T-helper 1 cell treated with Interleukin-12 subunit alpha and Interleukin-12 subunit beta and Interleukin-4 antibody, amounts not matched to agents 30 μg/mL and 1 μg/mL, for 36 hours (primary cell): ENCODE measurements at regions not wholly inside any gene's neighbourhood (a gene's known extent, or its start where the extent isn't known, plus 50 kb on each side); places are given as distances from the start of the nearest gene placed in this dataset.
"Not testable (repeated sequence)": the region's sequence is repeated elsewhere in the genome, so short reads cannot be mapped to it uniquely, and the experiment has no call there.

Experiments
- H3K27ac Mint-ChIP-seq: one replicate; pipeline ENCODE4 v1.8.0; 2021; ENCODE audit warnings: mild to moderate bottlenecking, mixed read lengths
- H3K27me3 Mint-ChIP-seq: one replicate; pipeline ENCODE4 v1.8.0; 2021; ENCODE audit warnings: low read depth, mixed read lengths
- H3K36me3 Mint-ChIP-seq: one replicate; pipeline ENCODE4 v1.8.0; 2021; ENCODE audit warnings: low read depth, mixed read lengths
- H3K4me1 Mint-ChIP-seq: one replicate; pipeline ENCODE4 v1.8.0; 2021; ENCODE audit warnings: low read depth, mixed read lengths
- H3K4me3 Mint-ChIP-seq: one replicate; pipeline ENCODE4 v1.8.0; 2021; ENCODE audit warnings: mild to moderate bottlenecking, moderate library complexity, mixed read lengths
- H3K9me3 Mint-ChIP-seq: one replicate; pipeline ENCODE4 v1.8.0; 2021; ENCODE audit warnings: mixed read lengths

DNA sequence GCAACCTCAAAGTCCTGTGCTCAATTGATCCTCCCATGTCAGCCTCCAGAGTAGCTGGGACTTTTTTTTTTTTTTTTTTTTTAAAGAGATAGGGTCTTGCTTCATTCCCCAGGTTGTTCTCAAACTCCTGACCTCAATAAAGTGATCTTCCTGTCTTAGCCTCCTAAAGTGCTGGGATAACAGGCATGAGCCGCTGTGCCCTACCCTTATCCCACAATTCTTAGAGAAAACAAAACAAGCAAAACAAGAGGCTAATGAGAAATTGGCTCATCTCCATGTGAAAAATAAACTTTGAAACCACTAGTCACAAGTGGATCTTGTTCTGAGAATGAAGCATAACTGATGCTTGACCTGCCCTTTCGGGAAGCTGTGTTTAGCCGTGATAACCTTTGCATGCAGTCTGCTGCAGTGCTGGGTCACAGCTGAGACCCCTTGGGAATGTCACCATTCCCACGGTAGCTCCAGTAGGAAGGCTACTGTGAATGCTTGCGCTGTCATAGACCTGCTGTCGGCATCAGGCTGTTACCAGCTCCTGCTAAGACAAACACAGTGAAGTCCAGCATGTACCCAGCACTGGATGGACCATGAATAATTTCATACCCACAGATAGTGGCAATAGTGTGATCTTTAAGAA is 290.7 kb upstream of the KIAA1217 start:
- Mint-ChIP-seq H3K4me1 (no peaks in the 10 kb centered on the region), H3K36me3 (no peaks in the 10 kb centered on the region), H3K27ac (no peak overlapping the region), H3K9me3 (no peaks in the 10 kb centered on the region), H3K4me3 (no peak overlapping the region), H3K27me3 (no peaks in the 10 kb centered on the region)

DNA sequence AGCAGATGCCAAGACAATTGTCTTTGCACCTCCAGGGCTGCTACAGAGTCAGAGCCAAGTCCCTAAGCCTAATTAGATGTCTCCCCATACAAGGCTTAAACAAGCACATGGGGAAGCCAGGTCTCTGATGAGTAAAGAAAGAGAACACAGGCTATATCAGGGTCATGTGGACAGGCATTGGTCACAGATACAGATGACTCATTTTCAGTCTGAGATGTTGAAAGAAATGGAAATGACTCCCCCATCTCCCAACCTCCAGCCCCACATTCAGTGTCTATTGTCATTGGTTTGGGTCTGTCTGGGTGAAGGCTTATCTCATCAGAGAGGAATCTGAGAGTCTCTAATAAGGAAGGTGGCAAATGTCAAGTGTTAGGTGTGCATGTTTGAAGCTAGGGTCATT is 290.1 kb upstream of the KIAA1217 start:
- no peaks in the 10 kb centered on the region for H3K27me3 Mint-ChIP-seq
- H3K9me3 Mint-ChIP-seq, result no peaks in the 10 kb centered on the region
- H3K27ac Mint-ChIP-seq, result no peak overlapping the region
- H3K4me1 Mint-ChIP-seq, result no peaks in the 10 kb centered on the region
- H3K36me3 Mint-ChIP-seq, result no peaks in the 10 kb centered on the region
- no peak overlapping the region for H3K4me3 Mint-ChIP-seq

DNA sequence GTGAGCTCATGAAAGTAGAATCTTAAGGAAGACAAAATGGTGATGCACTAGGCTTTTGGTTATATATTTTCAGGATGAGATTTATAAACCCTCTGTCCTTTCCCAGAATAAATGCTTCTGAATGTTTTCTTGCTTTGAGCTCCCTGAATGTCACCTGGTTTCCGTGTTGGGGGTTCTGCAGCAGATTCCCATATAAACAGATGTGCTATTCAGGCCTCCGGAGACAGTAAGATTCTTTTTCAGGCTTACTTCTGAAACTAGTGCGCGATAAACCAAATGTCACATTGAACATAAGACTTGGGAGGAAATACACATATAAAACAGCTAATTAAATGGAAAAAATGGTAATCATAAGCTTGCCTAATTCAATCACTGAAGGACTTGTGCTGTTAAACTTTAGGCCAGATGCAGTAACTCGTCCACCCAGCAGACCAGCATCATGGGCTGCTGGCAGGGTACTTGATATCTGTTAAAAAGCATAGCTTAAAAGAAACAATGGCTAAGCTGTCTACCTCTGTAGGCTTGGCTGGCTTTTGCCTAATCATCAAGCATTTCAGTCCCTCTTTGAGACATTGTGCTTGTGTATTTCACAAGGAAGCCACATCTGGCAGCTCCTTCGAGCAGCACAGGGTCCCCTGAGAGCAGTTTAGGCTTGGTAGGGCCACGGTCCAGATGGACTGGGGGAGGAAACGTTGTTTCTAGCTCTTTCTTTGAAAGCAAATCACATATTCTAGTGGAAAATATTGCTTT is 281.2 kb upstream of the KIAA1217 start:
- Mint-ChIP-seq H3K27me3 (no peaks in the 10 kb centered on the region), H3K4me3 (no peak overlapping the region), H3K4me1 (no peaks in the 10 kb centered on the region), H3K9me3 (no peaks in the 10 kb centered on the region), H3K36me3 (no peaks in the 10 kb centered on the region), H3K27ac (no peak overlapping the region)

DNA sequence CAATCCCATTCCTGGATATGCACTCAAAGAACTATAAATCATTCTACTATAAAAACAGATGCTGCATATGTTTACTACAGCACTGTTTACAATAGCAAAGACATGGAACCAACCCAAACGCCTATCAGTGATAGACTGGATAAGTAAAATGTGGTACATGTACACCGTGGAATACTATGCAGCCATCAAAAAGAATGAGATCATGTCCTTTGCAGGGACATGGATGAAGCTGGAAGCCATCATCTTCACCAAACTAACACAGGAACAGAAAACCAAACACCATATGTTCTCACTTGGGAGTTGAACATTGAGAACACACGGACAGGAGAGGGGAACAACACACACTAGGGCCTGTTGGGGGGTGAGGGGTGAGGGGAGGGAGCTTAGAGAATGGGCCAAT is 274.9 kb upstream of the KIAA1217 start:
- not testable (repeated sequence) for H3K9me3 Mint-ChIP-seq, H3K27ac Mint-ChIP-seq, H3K36me3 Mint-ChIP-seq, H3K4me1 Mint-ChIP-seq, H3K27me3 Mint-ChIP-seq, H3K4me3 Mint-ChIP-seq

DNA sequence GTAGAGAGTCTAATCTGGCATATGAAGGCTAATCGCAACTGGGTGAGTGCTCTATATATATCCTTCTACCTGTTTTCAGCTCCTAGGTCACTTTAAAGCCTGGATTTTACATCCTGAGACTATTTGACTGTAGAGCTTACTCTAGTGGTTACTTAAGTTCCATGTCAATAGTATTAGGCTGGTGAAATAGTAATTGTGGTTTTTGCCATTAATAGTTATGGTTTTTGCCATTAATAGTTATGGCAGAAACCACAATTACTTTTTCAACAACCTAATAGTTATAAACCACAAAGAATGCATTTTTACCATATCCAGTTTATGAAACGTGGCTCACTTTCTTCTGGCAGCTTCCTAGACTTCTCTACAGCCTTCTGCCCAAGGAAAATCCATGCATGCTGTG is 263.1 kb upstream of the KIAA1217 start:
- Mint-ChIP-seq H3K27ac (no peak overlapping the region), H3K9me3 (no peaks in the 10 kb centered on the region), H3K4me1 (no peaks in the 10 kb centered on the region), H3K27me3 (no peaks in the 10 kb centered on the region), H3K4me3 (no peak overlapping the region), H3K36me3 (no peaks in the 10 kb centered on the region)

DNA sequence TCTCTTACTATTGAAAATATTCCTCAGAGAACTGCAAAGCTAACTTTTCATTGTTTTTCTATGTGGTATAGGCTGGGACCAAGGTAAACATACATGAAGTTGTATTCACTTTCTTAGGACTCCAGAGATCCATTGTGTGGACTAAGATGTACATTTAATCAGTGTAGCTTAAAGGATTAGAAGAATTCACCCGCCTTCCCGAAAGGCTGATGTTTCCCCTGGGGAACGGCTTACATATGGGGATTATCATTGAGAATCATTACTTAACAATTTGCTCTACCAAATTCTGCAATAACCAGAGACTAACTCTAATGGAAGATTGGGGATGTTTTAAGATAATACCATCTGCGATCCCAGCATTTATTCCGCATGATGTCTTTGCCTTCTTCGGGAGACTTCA is 257.1 kb upstream of the KIAA1217 start:
- H3K27ac Mint-ChIP-seq, result no peak overlapping the region
- H3K4me1 Mint-ChIP-seq, result no peaks in the 10 kb centered on the region
- no peaks in the 10 kb centered on the region for H3K27me3 Mint-ChIP-seq
- peaks cover 12% of the 10 kb centered on the region for H3K9me3 Mint-ChIP-seq
- no peaks in the 10 kb centered on the region for H3K36me3 Mint-ChIP-seq
- no peak overlapping the region for H3K4me3 Mint-ChIP-seq

DNA sequence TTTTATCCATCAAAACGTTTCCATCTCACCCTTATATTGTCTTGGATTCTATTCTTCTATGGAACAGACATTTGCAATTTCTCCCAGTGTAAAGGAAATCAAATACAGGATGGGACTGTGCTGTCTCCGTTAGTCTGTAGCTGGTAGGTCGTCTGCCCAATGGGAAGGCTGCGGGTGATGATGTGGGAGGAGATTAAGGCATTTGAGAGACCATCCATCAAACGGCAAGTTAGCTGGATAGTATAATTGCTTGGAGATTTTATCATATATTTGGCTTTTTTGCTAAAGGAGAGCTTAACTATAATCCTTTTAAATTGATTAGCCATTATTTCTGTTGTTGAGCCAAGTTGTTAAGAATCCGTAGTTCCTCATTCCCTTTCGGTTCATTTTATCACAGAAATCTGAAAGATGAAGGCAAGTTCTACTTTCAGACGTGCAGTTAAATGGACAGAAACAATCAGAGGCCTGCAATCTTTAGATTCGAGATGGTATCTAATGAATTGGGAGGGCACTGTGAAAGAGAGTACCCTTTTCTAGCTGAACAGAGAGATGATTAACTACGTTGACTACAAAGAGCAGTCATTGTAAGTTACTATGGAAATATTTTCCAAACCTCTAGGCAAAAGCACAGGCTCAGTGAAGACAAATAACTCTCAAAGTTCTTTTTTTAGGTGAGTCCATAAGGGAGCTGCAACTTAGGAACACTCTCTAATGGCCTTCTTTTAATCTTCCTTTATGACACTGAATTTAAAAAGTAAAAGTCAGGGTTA is 253.3 kb upstream of the KIAA1217 start:
- Mint-ChIP-seq H3K36me3 (no peaks in the 10 kb centered on the region), H3K4me1 (no peaks in the 10 kb centered on the region), H3K9me3 (peaks cover 12% of the 10 kb centered on the region), H3K27ac (no peak overlapping the region), H3K27me3 (no peaks in the 10 kb centered on the region), H3K4me3 (no peak overlapping the region)

DNA sequence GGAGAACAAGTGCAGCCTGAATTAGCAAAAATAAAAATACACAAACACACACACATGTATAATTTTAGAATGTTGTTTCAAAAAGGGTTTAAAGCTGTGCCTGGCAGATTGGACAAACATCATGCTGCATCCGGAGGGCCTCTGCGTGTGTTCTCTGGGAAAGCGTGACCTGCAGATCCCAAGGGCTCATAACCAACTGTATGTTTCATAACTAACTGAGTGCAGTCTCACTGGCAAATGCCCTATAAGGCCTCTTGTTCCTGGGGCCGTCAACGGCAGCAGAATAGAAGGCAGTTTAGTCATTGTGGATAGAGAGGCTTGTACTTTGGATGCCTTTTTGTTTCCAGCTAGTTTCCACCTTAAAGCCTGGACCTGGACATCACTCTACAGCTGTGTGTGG is 243.8 kb upstream of the KIAA1217 start:
- Mint-ChIP-seq H3K9me3 (no peaks in the 10 kb centered on the region), H3K27me3 (no peaks in the 10 kb centered on the region), H3K36me3 (no peaks in the 10 kb centered on the region), H3K4me3 (no peak overlapping the region), H3K4me1 (no peaks in the 10 kb centered on the region), H3K27ac (no peak overlapping the region)

DNA sequence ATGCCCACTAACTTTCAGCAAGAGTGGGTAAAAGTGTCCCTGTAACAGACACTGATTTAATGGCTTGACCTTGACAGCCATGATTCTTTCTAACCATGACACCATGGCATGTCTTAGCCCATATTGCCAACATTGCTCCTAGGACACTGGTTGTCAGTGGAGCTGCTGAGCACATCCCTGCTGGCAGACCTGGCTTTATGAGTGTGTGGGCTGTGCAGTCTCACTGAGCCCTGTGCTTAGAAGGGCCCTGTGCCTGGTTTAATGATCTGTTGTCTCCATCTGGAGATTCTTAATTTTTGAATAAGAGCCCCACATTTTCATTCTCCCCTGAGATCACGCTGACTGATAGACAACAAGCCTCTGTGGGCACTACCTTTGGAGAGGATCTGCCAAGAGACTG is 243.1 kb upstream of the KIAA1217 start:
- Mint-ChIP-seq H3K4me1 (no peaks in the 10 kb centered on the region), H3K4me3 (no peak overlapping the region), H3K9me3 (no peaks in the 10 kb centered on the region), H3K27me3 (no peaks in the 10 kb centered on the region), H3K36me3 (no peaks in the 10 kb centered on the region), H3K27ac (no peak overlapping the region)

DNA sequence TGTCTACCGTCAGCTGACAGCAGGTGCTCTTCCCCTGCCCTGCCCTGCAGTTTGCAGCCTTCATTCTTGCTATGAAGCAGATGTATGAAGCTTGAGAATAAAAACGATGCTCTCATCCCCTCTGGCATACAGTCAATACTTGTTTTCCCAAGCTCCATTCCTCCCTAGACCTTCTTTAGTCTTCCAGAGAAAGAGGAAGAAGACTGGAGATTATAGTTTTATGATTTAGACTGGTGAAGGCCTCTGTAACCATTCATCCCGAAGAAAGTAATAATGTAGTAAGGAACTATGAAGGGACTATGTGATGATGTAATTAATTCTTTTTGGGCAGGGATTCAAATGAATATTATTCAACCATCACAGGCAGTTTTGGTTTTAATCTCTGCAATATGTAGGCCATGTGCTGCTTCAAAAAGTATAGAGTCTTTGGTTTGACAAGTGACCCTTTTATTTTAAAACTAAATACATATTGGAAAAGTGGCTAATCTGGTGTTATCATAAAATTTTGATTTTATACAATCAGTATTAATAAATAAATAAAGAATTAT is 242.4 kb upstream of the KIAA1217 start:
- Mint-ChIP-seq H3K4me3 (no peak overlapping the region), H3K9me3 (peaks cover 3% of the 10 kb centered on the region), H3K27me3 (no peaks in the 10 kb centered on the region), H3K36me3 (no peaks in the 10 kb centered on the region), H3K4me1 (no peaks in the 10 kb centered on the region), H3K27ac (no peak overlapping the region)

DNA sequence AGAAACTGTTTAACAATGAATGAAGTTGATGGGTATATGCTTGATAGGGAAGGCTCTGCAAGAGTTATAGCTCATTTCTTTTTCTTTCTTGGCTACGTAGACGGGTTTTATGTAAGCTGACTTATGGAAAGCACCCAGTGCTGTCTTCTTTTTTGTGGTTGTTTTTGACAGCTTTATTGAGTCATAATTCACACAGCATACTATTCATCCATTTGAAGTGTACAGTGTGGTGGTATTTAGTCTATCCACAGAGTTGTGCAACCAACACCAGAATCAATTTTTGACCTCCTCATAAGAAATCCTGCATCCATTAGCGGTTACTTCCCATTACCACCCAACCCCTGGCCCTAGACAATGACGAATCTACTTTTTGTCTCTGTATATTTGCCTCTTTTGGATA is 240.6 kb upstream of the KIAA1217 start:
- peaks cover 3% of the 10 kb centered on the region for H3K9me3 Mint-ChIP-seq
- H3K27me3 Mint-ChIP-seq, result no peaks in the 10 kb centered on the region
- H3K36me3 Mint-ChIP-seq, result no peaks in the 10 kb centered on the region
- H3K4me3 Mint-ChIP-seq, result no peak overlapping the region
- no peaks in the 10 kb centered on the region for H3K4me1 Mint-ChIP-seq
- H3K27ac Mint-ChIP-seq, result no peak overlapping the region

DNA sequence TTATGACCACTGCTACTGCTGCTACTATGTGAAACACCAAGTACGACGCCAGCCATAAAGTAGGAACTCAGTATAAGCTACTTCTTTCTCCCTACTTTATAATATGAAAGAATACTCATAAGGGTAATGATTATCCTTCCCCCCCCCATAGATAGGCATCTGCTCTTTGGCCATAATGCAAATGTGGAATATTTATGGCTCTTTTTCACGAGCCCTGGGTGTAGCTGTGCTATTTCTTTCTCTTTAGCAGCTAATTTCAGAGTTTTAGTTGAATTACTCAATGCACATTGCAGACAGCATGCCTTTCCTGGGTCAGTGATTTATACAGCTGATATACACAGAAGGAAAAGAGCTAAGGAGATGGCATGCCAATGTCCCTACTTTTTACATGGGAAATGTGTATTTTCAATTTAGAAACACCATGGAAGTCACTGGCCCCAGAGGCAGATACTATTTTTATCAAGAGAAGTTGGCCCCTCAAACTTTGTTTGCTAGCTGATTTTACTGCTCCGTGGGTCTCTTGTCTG is 234.1 kb upstream of the KIAA1217 start:
- Mint-ChIP-seq H3K27me3 (no peaks in the 10 kb centered on the region), H3K36me3 (no peaks in the 10 kb centered on the region), H3K27ac (no peak overlapping the region), H3K4me1 (no peaks in the 10 kb centered on the region), H3K4me3 (no peak overlapping the region), H3K9me3 (peaks cover 7% of the 10 kb centered on the region)

DNA sequence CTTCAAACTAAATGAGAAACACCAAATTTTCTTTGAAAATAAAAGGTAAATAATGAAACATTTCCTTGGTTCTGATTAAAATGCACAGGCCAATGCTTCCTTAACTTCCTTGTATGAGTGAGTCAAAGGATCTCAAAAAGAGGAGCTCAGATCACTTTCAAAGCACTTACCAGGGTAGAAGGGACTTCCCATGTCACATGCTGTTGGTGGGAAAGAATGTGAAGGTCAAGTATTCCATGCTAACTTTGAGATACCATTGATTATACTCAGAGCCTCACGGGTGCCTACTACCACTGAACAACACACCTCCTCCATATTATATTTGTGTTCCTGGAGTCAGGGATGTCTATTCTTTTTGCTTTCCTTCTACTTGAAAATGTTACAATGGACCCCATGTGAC is 233.5 kb upstream of the KIAA1217 start:
- no peaks in the 10 kb centered on the region for H3K4me1 Mint-ChIP-seq
- no peaks in the 10 kb centered on the region for H3K36me3 Mint-ChIP-seq
- no peak overlapping the region for H3K4me3 Mint-ChIP-seq
- no peak overlapping the region for H3K27ac Mint-ChIP-seq
- H3K9me3 Mint-ChIP-seq, result peaks cover 7% of the 10 kb centered on the region
- no peaks in the 10 kb centered on the region for H3K27me3 Mint-ChIP-seq

DNA sequence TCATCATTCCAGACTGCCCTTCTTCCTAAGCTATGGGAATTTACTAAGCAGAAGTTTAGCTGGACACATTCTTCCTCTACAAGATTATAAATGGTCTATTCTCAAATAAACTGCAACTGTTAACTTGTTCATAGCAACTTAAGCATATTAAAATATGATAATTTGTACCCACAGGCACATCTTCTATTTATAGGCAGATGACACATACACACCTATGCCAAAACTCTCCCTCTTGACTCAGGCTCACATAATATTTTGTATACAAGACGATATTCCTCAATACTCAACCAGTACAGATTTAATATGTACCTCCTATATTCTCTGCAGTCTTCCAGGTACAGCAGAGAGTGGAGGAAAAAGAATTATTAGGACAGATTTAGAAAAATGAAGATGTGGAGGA is 232.7 kb upstream of the KIAA1217 start:
- H3K4me3 Mint-ChIP-seq, result no peak overlapping the region
- H3K9me3 Mint-ChIP-seq, result peaks cover 5% of the 10 kb centered on the region
- no peaks in the 10 kb centered on the region for H3K4me1 Mint-ChIP-seq
- H3K36me3 Mint-ChIP-seq, result no peaks in the 10 kb centered on the region
- no peaks in the 10 kb centered on the region for H3K27me3 Mint-ChIP-seq
- H3K27ac Mint-ChIP-seq, result no peak overlapping the region

DNA sequence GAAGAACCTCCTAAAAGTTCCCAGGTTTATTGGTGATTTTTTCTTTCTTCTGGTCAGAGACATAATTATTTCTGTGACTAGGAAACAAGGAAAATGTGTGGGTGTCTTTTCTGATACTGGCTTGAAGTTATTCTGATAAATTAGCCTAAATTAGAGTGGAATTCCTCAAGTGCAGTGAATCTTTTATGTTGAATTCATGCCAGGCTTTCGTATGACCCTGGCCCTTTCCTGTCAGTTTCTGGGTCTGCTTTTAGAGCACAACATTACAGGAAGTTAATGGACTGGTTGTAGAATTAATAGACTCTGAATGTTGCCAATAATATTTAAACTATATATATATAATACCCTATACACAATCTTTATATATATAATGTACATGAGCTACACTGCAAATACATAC is 230.6 kb upstream of the KIAA1217 start:
- Mint-ChIP-seq H3K4me1 (no peaks in the 10 kb centered on the region), H3K9me3 (peaks cover 9% of the 10 kb centered on the region), H3K27me3 (no peaks in the 10 kb centered on the region), H3K36me3 (no peaks in the 10 kb centered on the region), H3K27ac (no peak overlapping the region), H3K4me3 (no peak overlapping the region)
